GM19324 (cell line): ENCODE measurements at regions not wholly inside any gene's neighbourhood (a gene's known extent, or its start where the extent isn't known, plus 50 kb on each side); places are given as distances from the start of the nearest gene placed in this dataset.

Experiments
- ATAC-seq: cut with Tn5 transposase; IDR thresholded peaks from one replicate; pipeline ENCODE4 v1.9.1; 2021; ENCODE audit warnings: mild to moderate bottlenecking, moderate library complexity; ENCODE audit not compliant: unreplicated experiment, low FRiP score

- no peak for ATAC-seq
These were observed 687.6 kb upstream of the PTBP2 start for GRCh38 chr1:96034006-96034405.

GRCh38 chr1:96036763-96037162 lies 684.8 kb upstream of the PTBP2 start:
- ATAC-seq, result no peak

- no peak for ATAC-seq
These were observed 682.9 kb upstream of the PTBP2 start for GRCh38 chr1:96038636-96039035.

GRCh38 chr1:96039910-96040309 lies 681.7 kb upstream of the PTBP2 start:
- no peak for ATAC-seq

GRCh38 chr1:96041470-96041869 lies 680.1 kb upstream of the PTBP2 start:
- no peak for ATAC-seq

DNA sequence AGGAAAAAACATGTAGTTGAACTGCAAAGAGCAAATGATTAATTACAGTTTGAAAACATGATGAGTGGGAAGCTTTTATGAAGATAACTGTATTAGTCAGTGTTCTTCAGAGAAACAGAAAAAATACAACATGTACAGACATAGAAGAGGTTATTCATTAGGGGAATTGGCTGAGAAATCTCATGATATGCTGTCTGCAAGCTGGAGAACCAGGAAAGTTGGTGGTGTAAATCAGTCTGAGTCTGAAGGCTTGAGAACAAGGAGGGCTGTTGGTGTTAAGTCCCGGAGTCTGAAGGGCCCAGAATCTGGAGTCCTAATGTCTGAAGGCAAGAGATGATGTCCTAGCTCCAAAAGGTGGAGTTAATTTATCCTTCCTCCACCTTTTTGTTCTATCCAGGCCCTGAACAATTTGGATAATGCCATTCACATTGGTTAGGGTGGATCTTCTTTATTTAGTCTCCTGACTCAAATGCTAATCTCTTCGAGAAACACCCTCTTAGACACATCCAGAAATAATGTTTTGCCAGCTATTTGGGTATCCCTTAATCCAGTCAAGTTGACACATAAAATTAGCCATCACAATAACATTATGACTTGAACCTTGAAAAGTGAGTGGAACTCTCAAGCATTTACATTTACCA lies 672.9 kb upstream of the PTBP2 start:
- no peak for ATAC-seq

- no peak for ATAC-seq
These were observed 671.7 kb upstream of the PTBP2 start for GRCh38 chr1:96049759-96050409.

- no peak for ATAC-seq
These were observed 662.3 kb upstream of the PTBP2 start for GRCh38 chr1:96059276-96059675.

- ATAC-seq, result no peak
These were observed 661.8 kb upstream of the PTBP2 start for GRCh38 chr1:96059736-96060135.

GRCh38 chr1:96060621-96061020 lies 661.0 kb upstream of the PTBP2 start:
- no peak for ATAC-seq

GRCh38 chr1:96072021-96072420 lies 649.6 kb upstream of the PTBP2 start:
- ATAC-seq, result no peak

DNA sequence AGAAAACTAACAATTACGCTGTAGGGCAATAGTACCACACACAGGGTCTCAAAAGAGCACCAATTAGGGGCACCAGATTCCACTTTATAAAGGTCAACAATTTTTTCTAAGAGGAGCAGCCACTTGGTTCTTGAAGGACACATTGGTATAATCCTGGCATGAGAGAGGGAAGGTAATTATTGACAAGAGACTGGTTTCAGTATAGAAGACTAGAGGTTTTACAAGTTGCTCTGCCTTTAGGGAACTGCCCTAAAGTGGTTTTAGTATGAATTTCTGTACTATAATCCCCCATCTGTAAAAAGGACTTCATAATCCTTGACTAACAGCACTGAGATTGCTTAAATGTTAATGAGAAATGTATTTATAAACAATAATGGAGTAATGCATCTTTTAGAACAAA lies 648.5 kb upstream of the PTBP2 start:
- no peak for ATAC-seq

DNA sequence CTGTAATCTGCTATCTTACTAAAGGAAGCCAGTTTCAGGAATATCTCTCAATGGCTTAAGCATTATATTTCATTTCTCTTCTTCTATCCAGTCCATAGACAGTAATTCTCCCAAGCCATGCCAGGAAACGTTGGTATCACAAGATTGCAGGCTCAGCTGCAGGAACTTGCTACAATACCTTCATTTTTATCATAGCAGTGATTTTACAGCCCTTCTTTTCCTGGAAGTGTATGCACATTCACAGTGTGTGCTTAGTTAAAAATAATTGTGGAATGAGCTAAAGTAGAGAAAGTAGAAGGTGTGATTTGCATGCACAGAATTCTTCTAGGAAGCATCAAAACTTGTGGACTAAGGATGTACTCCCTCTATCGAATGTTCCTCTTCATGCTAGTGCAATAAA lies 647.2 kb upstream of the PTBP2 start:
- no peak for ATAC-seq

DNA sequence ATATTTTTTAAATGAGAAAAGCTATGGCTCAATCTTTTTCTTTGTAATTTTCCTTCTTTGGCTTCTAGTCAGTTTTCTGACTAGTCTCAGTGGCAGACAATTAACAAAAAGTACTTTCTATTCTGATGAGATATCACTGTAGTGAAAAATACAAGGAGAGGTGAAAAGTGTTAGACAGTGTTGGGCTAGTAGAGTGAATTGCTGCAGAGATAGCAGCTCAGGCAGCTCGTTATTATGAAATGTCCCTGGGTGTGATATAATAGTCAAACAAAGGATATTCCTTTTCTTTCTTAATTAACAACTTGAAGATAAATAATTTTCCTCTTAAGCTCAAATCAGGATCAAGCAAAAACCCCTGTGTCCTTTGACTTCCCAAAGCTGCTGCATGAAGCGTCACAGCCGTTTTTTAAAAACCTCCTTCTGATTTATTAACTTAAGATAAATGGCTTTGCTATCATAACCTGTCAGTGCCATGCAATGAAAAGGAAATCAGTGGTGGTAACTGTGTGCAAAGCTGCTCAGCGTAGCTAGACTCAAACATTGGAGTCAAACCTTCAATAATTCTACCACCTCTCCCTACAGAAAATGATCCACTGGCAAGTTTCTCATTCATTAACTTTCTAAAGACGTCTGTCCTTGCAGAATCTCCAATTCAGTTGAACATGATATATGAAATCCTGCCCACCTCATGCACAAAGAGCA lies 646.6 kb upstream of the PTBP2 start:
- no peak for ATAC-seq

GRCh38 chr1:96075704-96076455 lies 645.7 kb upstream of the PTBP2 start:
- no peak for ATAC-seq

GRCh38 chr1:96076589-96076988 lies 645.0 kb upstream of the PTBP2 start:
- ATAC-seq, result no peak

DNA sequence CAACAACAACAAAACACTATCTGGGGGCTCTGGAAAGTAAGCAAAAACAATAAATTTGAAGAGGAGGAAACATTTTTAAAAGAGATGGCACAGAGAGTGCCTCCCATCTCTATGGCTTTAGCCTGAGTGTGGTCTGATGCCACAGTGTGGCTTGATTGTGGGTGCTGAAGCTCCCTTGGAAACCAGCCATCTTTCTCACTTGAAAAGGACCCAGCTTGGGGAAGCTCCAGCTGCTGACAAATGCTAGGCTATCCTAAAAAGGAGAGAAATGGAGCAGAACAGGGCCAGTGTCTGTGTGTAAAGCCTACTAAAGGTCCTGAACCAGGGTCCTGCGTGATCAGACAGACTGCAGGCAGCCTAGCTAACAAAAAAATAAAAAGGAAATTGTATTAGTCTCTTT lies 642.0 kb upstream of the PTBP2 start:
- no peak for ATAC-seq

- ATAC-seq, result no peak
These were observed 640.7 kb upstream of the PTBP2 start for GRCh38 chr1:96080925-96081324.

GRCh38 chr1:96087719-96088118 lies 633.9 kb upstream of the PTBP2 start:
- no peak for ATAC-seq

- no peak for ATAC-seq
These were observed 631.5 kb upstream of the PTBP2 start for GRCh38 chr1:96090134-96090533.
